ENCODE measurements at regions not wholly inside any gene's neighbourhood (a gene's known extent, or its start where the extent isn't known, plus 50 kb on each side); places are given as distances from the start of the nearest gene placed in this dataset.

DNA sequence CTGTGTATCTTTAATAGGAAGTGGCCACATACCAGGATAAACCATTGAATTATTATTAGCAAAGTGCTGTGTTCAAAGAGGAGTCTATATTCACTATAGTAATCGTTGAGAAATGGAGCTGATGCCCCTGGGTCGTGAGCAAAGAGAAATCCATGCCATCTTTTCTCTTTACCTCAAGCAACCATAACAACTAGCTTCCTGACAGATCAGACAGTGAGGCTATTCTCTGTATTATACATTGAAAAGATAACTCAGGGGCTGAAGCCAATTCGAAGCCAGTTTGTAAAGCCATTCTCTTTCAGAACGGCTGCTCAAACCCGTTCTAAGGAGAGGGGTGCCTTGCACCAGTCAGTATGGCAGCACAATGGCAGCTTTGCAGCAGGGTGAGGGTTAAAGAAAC is 680.6 kb downstream of the SEMA5A start:
- TF ChIP-seq, protein P1, sequence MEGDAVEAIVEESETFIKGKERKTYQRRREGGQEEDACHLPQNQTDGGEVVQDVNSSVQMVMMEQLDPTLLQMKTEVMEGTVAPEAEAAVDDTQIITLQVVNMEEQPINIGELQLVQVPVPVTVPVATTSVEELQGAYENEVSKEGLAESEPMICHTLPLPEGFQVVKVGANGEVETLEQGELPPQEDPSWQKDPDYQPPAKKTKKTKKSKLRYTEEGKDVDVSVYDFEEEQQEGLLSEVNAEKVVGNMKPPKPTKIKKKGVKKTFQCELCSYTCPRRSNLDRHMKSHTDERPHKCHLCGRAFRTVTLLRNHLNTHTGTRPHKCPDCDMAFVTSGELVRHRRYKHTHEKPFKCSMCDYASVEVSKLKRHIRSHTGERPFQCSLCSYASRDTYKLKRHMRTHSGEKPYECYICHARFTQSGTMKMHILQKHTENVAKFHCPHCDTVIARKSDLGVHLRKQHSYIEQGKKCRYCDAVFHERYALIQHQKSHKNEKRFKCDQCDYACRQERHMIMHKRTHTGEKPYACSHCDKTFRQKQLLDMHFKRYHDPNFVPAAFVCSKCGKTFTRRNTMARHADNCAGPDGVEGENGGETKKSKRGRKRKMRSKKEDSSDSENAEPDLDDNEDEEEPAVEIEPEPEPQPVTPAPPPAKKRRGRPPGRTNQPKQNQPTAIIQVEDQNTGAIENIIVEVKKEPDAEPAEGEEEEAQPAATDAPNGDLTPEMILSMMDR (IDR thresholded peaks at IDR 0.05; ENCODE audit: low read depth, low read length), result no peak
- no peaks in the 10 kb centered on the region for H3K27me3 ChIP-seq (ENCODE audit: control insufficient read depth, insufficient read depth, low read length)
- no peak overlapping the region for H3K4me3 ChIP-seq (ENCODE audit: low read depth, low read length)
- no peak overlapping the region for H3K27ac ChIP-seq (ENCODE audit: low read depth, low read length)
- no peaks in the 10 kb centered on the region for H3K9me3 ChIP-seq (ENCODE audit: control insufficient read depth, insufficient read depth, low read length)
- CTCF ChIA-PET, result no interaction called here
- DNase-seq (ENCODE audit: low read depth, low spot score), result no peak
- POLR2A ChIA-PET, result no interaction called here

DNA sequence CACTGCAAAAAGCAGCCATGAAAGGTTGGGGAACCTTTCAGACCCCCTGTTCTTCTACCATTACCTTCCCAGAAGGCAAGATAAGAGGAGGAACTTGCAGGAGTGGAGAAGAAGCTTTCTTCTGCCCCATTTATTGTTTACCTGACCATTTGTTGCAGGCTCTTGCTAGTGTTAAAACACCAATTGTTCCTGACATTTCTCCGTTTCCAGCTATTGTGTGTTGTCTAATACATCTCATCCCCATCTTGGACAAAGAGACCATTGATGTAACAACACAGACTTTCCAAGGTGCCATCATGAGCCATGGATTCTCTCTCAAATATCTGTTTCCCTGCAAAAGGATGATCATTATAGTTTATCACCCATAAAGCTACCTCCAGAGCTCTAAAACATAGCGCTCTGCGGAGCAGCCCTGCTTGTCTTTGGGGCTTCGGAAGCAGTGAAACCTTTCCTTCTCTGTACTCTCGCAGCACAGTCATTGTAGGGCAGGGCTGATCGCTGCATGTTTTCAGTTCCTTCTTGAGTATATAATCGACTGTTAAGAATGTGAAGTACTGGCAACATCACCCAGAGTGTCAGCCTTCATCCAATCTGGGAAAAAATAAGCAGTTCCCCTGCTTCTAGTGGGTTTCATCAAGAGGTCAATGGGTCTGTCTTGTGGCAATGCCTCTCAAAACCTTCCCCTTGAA is 680.0 kb downstream of the SEMA5A start:
- no peak overlapping the region for H3K4me3 ChIP-seq (ENCODE audit: low read depth, low read length)
- TF ChIP-seq, protein P1 (IDR thresholded peaks at IDR 0.05; ENCODE audit: low read depth, low read length), result no peak

DNA sequence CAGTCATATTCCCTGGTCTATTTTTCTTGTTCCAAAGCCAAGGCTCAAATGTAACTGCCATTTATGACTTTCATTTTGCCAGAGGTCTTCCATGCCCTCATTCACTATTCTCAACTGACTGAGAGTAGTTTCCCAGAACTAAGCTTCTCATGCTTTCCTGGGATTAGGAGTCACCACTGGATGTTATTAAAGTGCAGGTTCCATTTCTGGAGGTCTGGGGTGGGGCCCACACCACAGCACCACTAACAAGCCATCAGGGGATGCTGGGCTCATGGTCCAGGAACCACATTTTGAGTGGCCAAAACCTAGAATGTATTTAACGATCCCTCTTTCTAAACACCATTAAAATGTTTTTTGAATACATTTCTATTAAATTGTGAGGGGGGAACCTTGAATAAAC is 677.6 kb downstream of the SEMA5A start:
- Histone ChIP-seq H3K27me3 (ENCODE audit: control insufficient read depth, insufficient read depth, low read length) (peaks cover 2% of the 10 kb centered on the region), H3K27ac (ENCODE audit: low read depth, low read length) (no peak overlapping the region), H3K4me3 (ENCODE audit: low read depth, low read length) (no peak overlapping the region), H3K9me3 (ENCODE audit: control insufficient read depth, insufficient read depth, low read length) (no peaks in the 10 kb centered on the region)
- TF ChIP-seq, protein P1 (IDR thresholded peaks at IDR 0.05; ENCODE audit: low read depth, low read length), result no peak
- no peak for DNase-seq (ENCODE audit: low read depth, low spot score)
- CTCF ChIA-PET, result interaction anchor here (1.4 kb wide), 1 partner anchor 16 kb away, joined by 3 read pairs; no protein-coding TSS in a partner anchor
- POLR2A ChIA-PET, result no interaction called here

More for the DNA sequence above, 680.0 kb downstream of the SEMA5A start:
- no peak for DNase-seq (ENCODE audit: low read depth, low spot score)
- CTCF ChIA-PET, result no interaction called here
- Histone ChIP-seq H3K27ac (ENCODE audit: low read depth, low read length) (no peak overlapping the region), H3K27me3 (ENCODE audit: control insufficient read depth, insufficient read depth, low read length) (no peaks in the 10 kb centered on the region), H3K9me3 (ENCODE audit: control insufficient read depth, insufficient read depth, low read length) (no peaks in the 10 kb centered on the region)
- POLR2A ChIA-PET, result no interaction called here

DNA sequence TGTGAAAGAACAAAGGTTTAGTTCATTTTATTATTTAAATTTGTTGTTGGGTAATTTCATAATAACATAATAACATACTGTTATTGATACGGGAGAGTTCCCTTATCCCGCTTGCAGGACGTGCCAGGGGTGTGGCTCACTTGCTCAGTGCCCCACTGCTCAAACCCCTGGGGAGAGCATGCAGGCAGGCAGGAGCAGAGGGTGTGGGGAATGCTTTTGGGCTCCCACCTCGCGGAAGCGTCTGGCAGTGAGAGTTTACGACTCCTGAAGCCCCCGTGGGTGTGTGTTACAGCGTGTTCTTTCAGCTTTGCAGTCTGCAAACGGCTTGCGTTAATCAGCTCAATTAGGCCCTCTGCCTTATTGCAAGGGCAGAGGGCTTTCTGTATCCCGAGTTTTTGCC is 675.9 kb downstream of the SEMA5A start:
- H3K9me3 ChIP-seq (ENCODE audit: control insufficient read depth, insufficient read depth, low read length), result no peaks in the 10 kb centered on the region
- ChIA-PET POLR2A (no interaction called here), CTCF (no interaction called here)
- peaks cover 2% of the 10 kb centered on the region for H3K27me3 ChIP-seq (ENCODE audit: control insufficient read depth, insufficient read depth, low read length)
- TF ChIP-seq, protein P1 (IDR thresholded peaks at IDR 0.05; ENCODE audit: low read depth, low read length), result no peak
- no peak overlapping the region for H3K27ac ChIP-seq (ENCODE audit: low read depth, low read length)
- DNase-seq (ENCODE audit: low read depth, low spot score), result no peak
- no peak overlapping the region for H3K4me3 ChIP-seq (ENCODE audit: low read depth, low read length)

DNA sequence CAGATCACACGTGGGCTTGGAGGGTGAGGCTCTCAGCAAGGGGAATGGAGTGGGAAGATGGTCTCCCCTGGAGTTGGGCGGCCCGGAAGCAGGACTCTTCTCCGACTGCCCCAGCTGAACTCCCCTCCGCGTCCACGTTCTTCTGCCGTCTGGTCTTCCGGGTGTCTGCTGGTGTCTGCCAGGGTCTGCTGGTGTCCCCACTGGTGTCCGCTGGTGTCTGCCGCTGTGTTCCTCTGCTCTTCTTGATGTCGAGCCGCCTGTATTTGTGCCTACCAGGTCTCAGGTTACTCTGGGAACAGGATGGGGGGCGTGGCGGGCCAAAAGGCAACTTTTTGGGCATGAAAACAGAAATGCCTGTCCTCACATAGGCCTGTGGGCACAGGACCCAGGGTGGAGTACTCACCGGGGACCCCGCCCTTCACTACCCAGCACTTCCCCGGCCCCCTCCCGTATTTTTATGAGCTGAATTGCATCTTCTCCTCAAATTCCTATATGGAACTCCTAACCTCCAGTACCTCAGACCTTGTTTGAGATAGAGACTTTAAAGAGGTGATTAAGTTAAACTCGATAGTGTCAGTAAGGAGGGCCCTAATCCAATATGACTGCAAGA is 675.4 kb downstream of the SEMA5A start:
- no peak overlapping the region for H3K4me3 ChIP-seq (ENCODE audit: low read depth, low read length)
- no peak overlapping the region for H3K27ac ChIP-seq (ENCODE audit: low read depth, low read length)
- H3K9me3 ChIP-seq (ENCODE audit: control insufficient read depth, insufficient read depth, low read length), result no peaks in the 10 kb centered on the region
- DNase-seq (ENCODE audit: low read depth, low spot score), result no peak
- TF ChIP-seq, protein P1 (IDR thresholded peaks at IDR 0.05; ENCODE audit: low read depth, low read length), result no peak
- H3K27me3 ChIP-seq (ENCODE audit: control insufficient read depth, insufficient read depth, low read length), result peaks cover 2% of the 10 kb centered on the region
- CTCF ChIA-PET, result no interaction called here
- POLR2A ChIA-PET, result no interaction called here

All from AG04450 (cell line).